GM19438 (cell line): ENCODE measurements at regions not wholly inside any gene's neighbourhood (a gene's known extent, or its start where the extent isn't known, plus 50 kb on each side); places are given as distances from the start of the nearest gene placed in this dataset.

ENCODE experiments used
- ATAC-seq: cut with Tn5 transposase; IDR thresholded peaks from one replicate; pipeline ENCODE4 v1.9.1; 2021; ENCODE audit warnings: low read depth; ENCODE audit not compliant: unreplicated experiment

- ATAC-seq, result no peak
These were observed 647.4 kb downstream of the BCOR start for GRCh38 chrX:39450234-39450977.

GRCh38 chrX:39451046-39451445, 646.7 kb downstream of the BCOR start:
- ATAC-seq, result no peak

GRCh38 chrX:39452401-39452800, 645.4 kb downstream of the BCOR start:
- ATAC-seq, result no peak

- no peak for ATAC-seq
These were observed 643.7 kb downstream of the BCOR start for GRCh38 chrX:39453889-39454621.

GRCh38 chrX:39456894-39457604, 640.7 kb downstream of the BCOR start:
- no peak for ATAC-seq

- ATAC-seq, result no peak
These were observed 639.0 kb downstream of the BCOR start for GRCh38 chrX:39458779-39459178.

GRCh38 chrX:39459204-39459603, 638.6 kb downstream of the BCOR start:
- ATAC-seq, result no peak

GRCh38 chrX:39459952-39460351, 637.8 kb downstream of the BCOR start:
- no peak for ATAC-seq

GRCh38 chrX:39460499-39460898, 637.3 kb downstream of the BCOR start:
- ATAC-seq, result no peak

- ATAC-seq, result no peak
These were observed 634.9 kb downstream of the BCOR start for GRCh38 chrX:39462835-39463234.

- no peak for ATAC-seq
These were observed 633.5 kb downstream of the BCOR start for GRCh38 chrX:39464253-39464652.

- ATAC-seq, result no peak
These were observed 632.3 kb downstream of the BCOR start for GRCh38 chrX:39465467-39465866.

- no peak for ATAC-seq
These were observed 631.9 kb downstream of the BCOR start for GRCh38 chrX:39465906-39466305.

- ATAC-seq, result no peak
These were observed 628.6 kb downstream of the BCOR start for GRCh38 chrX:39469126-39469525.

GRCh38 chrX:39470588-39471407, 627.0 kb downstream of the BCOR start:
- no peak for ATAC-seq

GRCh38 chrX:39472161-39472560, 625.6 kb downstream of the BCOR start:
- no peak for ATAC-seq

GRCh38 chrX:39473812-39474211, 623.9 kb downstream of the BCOR start:
- ATAC-seq, result no peak

GRCh38 chrX:39475372-39475771, 622.4 kb downstream of the BCOR start:
- ATAC-seq, result no peak

- ATAC-seq, result no peak
These were observed 621.1 kb downstream of the BCOR start for GRCh38 chrX:39476604-39477021.

GRCh38 chrX:39477031-39477761, 620.6 kb downstream of the BCOR start:
- ATAC-seq, result no peak
